GM18517 (cell line): ENCODE measurements at regions not wholly inside any gene's neighbourhood (a gene's known extent, or its start where the extent isn't known, plus 50 kb on each side); places are given as distances from the start of the nearest gene placed in this dataset.
"Not testable (repeated sequence)": the region's sequence is repeated elsewhere in the genome, so short reads cannot be mapped to it uniquely, and the experiment has no call there.

Source experiments
- ATAC-seq: cut with Tn5 transposase; IDR thresholded peaks from one replicate; pipeline ENCODE4 v1.9.1; 2021; ENCODE audit warnings: mild to moderate bottlenecking, moderate library complexity; ENCODE audit not compliant: unreplicated experiment

DNA sequence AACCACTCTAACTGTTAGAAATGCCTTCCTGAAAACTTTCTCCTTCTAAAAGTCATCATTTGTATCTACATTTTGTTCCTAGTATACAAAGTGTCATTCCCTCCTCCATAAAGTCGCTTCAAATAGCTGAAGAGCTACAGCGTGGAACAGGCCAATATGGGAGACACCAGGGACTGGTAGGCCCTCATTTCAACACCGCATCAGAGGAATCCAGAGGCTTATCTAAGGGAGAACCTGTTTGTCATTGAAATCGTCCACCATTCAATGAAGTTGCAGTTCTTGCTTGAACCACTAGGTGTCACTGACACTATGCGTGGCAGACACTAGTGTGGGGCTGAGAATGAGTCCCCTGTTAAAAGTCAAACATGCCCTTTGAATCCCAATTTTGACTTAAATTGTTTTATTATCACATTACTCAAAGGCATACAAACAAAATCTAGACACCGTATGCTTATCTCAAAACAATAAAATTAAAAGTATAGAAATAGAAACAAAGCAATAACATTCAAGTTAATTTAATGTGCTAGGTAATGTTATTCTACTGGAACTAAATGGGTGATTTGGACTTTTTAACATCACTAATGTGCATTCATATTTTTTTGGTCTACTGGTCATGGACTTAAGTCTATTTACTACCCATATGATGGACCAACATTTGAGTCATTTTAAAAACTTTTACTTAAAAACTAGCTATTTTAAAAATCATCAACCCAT, 182.3 kb downstream of the FCRL5 start:
- no peak for ATAC-seq

DNA sequence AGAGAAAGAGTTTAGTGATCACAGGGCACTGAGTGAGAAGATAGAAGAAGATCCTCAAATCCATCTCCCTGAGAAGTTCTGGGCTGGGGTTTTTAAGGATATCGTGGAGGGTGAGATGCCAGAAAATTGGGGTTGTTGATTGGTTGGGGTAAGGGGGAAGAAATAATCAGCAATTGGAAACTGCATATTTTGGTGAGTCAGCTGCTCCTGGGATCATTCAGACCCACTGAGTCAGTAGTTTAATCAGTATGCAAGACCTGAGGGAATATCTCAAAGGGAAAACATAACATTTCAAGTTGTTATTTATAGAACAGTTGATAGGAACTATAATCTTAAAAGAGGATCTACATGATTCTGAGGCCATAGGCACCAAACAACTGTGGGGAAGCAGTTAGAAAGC, 183.4 kb downstream of the FCRL5 start:
- not testable (repeated sequence) for ATAC-seq

DNA sequence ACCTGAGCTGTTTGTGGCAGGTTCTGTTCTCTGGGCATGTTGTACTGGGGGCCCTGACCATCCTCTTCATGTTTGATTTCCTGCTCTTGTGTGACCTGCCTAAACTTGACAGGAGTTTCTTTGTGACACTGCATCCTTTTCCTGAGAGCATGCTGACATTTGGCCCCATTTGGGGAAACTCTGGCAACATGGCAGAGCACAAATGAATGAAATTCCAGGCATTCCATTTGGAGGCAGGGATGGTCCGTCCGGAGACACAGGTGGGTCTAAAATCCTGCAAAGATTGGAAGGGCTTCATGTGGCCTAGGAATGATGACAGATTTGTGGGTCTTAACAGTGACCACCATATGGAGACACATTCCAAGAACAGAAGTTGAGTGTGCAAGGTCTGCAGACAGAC, 184.0 kb downstream of the FCRL5 start:
- no peak for ATAC-seq

DNA sequence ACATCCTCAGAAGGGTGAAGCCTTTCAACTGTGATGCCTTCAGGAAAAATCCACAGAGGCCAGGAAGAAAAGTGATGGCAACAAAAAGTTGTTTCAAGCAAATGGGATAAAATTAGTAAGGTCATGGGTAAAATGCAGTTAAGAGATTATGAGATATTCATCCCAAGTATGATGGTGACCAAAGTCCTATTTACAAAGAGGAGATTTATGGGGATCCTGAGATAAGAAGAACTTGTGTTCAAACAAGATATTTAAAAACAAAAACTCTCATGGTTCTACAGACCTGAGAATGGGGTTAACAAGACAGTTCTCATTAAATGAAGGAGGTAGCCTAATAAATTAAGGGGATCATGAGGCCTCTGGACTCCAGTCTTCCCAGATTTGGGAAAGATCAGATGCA, 184.4 kb downstream of the FCRL5 start:
- no peak for ATAC-seq

DNA sequence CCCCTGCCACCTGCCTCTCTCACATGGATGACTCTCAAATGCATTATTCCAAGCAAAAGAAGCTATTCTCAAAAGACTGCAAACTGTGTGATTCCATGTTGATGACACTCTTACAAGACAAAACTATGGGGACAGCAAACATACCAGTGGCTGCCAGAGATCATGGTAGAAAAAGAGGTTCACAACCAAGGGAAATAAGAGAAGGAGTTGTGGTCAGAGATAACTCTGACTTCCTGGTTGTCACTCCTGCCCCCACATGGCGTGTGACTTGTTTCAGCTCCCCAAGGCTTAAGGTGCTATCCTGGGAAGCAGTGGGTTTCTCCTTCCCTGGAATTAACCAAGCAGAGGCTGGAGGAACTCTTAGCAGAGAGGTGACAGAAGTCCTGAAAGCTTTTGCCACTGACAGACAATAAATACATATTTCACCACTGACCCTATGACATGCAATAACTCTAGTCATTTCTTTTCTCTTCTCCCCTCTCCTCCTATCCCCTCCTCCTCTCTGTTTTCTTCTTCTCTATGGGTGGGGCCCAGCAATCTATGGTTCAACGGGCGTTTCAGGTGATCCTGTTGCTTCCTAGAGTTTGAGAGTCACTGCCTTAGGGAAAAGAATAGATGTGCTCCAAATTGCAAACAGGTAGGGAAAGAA, 185.1 kb downstream of the FCRL5 start:
- ATAC-seq: no peak

DNA sequence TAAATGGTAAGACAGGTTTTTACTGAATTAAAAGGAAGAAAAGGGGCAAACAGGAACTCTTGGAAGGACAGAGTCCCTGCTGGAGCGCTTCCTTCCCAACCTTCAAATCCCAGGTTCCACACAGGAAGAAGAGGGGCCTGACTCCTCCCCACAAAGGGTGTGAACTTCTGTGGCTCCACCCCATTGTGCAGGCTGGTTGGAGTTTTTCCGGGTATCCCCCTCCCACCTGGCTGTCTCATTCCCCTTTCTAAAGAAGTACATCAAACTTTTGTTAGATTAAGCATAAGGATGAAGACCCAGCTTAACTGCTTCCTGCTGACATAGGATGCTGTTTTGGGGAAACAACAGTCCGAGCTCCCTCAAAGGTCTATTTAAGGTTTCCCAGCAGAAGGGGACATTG, 187.7 kb downstream of the FCRL5 start:
- ATAC-seq: no peak

DNA sequence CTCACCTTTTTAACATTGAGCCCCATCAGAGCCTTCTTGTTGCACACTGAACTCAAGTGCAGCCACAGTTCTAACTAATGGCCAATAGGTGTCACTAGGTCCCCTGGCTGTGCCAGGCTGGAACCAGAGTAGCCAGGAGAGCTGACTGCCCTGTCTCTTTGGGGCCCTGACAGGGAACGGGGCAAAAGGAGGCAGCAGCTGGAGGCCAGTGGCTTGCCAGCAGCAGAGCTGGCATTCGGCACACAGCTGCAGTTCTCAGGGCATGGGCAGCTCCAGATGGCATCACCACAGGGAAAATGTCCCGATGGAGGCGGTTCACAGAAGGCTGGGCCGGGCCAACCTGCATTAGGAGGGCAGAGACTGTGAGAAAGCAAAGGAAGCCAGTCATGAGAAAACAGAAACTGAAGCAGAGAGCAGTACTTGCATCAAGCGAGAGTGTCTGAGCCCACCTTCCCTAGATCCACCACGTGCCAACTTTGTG, 188.6 kb downstream of the FCRL5 start:
- peak; percentile 84 for ATAC-seq

DNA sequence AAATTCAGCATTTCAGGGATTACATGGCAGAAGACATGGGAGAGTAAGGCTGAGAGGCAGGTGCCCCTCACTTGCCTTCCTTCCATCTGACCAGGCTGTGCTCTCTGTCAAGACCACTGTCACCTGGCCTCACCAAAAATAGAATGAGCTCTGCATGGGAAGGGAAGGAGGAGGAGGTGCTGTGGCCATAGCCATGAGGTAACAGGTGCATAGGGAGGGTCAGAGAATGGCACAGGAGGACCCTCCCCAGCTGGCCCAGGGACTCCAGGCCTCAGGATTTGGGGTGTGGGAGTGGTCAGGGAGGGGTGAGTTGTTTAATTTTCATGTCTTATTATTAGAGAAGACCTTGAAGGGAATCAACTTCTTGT, 192.3 kb downstream of the FCRL5 start:
- no peak for ATAC-seq

DNA sequence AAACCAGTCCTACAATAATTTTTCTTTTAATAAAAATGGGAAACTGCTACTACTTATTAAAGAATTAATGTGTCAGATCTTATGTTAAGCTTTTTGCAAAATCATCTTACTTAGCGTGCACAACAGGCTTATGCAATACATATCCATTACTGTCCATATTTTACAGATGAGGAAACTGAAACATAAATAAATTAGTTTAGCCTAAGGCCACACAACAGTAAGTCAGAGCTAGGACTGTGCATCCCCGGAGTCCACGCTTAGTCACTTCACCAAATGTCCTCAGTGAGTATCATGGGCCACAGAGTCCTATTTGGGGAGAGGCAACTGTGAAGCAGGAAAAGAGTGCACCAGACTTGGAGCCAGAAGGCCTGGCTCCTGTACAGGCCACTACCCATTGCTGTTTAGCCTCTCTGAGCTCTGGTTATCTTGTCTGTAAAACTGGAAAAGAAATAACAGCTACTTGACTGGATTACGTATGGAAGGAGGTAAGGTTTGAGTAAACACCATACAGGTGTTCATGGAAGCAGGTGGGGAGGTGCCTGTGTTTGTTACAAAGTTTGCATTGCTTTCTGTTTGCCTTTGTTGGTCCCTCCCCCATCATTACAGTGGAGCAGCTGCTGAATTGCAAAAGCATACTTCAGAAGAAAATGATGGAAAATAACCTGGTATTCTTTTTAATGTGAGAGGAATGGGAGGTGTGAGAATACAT, 192.8 kb downstream of the FCRL5 start:
- no peak for ATAC-seq

DNA sequence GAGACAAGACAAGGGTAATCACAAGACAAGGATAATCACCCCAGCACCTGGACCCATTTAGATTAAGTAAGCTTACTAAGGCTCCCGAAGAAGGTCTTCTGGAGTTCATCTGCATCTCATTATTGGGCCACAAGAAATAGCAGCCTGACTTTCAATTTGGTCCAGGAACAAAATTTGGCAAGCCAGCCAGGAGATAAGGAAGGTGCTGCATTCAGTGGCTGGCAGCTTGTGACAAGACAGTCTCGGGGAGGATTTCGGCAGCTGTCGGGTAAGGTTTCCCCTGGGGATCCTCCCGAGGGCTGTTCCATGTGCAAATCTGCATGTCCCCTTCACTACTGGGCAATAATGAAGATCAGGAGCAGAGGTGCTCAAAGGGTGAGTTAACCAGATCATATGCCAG, 195.2 kb downstream of the FCRL5 start:
- ATAC-seq: no peak

DNA sequence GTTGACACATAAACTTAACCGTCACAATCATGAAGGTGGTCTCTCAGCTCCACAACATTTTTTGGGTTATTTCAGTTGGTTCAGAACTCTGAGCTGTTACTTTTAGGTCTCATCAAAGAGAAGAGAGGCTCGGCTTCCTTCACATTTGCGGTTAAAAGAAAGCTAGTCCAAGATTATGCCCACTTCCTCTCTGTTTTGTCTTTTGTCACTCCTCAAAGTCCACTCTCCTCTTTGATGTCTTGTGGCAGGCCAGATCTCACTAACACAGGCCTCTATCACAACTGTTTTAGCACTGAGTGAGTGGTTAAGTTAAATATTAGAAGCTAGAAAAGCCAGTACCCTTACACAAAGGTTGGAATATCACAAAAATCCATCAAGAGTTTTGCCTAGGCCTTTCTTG, 195.7 kb downstream of the FCRL5 start:
- no peak for ATAC-seq

DNA sequence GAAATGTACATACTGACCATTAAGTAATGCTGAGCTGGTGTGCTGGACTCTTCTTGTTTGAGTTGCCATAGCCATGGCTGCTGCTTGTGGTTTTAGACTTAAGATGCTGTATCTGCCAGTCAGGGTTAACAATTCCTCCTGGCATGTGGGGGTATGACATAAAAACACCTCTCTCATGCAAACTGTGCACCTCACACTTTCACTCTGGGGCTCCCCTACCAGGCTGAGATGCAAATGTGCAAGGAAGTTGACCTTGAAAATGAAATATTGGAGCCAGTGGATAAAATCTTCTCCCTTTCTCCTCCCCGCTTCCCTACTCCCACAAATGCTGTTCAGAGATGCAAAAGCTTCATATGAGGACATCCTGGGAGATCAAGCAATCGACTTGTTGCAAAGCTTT, 198.8 kb downstream of the FCRL5 start:
- ATAC-seq: no peak

DNA sequence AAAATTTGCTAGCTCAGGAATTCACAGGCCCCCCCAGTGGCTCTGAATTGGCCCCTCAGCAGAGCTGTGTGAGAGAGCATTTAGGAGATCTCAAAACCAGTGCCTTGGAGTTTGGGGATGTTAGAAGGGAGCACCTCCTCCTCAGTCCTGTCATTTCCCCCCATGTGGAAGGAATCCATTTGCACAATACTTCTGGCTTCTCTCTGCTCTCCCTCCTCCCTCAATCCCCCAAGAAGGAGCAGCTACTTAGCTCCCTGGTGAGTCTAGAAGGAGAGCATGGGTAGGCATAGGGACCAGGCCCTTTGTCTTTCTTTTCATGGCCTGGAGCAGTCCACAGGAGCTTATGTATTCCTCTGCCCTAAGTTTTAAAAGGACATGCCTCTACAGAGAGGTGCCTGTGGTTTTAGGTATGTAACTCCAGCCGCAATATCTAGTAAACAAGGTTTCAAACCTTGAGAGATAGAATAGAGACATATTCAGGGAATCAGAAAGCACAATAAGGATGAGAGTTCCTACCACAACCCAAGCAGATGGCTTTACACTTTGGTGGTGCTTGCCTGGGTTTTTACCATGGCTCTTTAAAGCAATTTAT, 199.4 kb downstream of the FCRL5 start:
- no peak for ATAC-seq

DNA sequence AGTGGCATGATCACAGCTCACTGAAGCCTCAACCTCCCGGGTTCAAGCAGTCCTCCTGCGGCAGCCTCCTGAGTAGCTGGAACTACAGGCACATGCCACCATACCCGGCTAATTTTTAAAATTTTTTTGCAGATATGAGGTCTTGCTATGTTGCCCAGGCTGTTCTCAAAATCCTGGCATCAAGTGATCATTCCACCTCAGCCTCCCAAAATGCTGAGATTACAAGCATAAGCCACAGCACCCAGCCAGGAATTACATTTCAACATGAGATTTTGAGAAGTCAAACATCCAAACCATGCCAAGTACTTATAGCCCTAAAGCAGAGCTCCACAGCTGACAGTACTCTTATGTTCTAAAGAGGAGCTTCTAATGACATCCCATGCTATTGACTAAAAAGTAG, 200.1 kb downstream of the FCRL5 start:
- ATAC-seq: no peak

DNA sequence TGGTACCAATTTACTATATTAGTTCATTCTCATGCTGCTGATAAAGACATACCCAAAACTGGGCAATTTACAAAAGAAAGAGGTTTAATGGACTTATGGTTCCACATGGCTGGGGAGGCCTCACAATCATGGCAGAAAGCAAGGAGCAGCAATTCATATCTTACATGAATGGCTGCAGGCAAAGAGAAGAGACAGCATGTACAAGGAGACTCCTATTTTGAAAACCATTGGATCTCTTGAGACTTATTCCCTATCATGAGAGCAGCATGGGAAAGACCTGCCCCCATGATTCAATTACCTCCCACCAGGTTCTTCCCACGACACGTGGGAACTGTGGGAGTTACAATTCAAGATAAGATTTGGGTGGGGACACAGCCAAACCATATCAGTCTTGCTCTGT, 200.5 kb downstream of the FCRL5 start:
- not testable (repeated sequence) for ATAC-seq

DNA sequence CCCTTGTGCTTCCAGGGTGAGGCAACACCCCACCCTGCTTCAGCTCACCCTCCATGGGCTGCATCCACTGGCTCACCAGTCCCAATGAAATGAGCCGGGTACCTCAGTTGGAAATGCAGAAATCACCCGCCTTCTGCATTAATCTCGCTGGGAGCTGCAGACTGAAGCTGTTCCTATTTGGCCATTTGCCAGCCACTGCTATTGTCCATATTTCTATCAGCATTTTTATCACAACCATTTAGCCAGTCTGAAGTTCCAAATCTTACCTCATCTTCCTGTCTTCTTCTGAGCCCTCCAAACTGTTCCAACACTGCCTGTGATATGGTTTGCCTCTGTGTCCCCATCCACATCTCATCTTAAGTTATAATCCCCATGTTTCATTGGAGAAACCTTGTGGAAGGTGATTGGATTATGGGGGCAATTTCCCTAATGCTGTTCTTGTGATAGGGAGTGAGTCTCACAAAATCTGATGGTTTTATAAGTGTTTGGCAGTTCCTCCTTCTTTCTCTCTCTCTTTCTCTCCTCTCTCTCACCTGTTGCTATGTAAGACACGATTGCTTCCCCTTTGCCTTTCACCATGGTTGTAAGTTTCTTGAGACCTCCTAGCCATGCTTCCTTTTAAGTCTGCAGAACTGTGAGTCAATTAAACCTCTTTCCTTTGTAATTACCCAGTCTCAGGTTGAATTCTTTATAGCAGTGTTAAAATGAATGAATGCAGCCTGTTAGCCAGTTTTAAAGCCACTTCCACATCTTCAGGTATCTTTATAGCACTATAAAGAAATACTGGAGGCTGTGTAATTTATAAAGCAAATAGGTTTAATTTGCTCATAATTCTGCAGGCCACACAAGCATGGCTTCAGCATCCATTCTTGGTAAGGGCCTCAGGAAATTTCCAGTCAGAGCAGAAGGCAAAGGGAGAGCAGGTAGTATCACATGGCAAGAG, 203.5 kb downstream of the FCRL5 start:
- no peak for ATAC-seq

DNA sequence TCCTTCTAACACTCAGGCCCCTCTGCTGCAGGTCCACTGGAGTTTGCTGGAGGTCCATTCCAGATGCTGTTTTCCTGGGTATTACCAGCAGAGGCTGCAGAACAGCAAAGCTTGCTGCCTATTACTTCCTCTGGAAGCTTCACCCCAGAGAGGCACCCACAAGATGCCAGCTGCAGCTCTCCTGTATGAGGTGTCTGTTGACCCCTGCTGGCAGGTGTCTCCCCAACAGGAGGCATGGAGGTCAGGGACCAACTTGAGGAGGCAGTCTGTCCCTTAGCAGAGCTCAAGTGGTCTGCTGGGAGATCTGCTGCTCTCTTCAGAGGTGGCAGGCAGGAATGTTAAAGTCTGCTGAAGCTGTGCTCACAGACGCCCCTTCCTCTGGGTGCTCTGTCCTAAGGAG, 204.8 kb downstream of the FCRL5 start:
- ATAC-seq: no peak

DNA sequence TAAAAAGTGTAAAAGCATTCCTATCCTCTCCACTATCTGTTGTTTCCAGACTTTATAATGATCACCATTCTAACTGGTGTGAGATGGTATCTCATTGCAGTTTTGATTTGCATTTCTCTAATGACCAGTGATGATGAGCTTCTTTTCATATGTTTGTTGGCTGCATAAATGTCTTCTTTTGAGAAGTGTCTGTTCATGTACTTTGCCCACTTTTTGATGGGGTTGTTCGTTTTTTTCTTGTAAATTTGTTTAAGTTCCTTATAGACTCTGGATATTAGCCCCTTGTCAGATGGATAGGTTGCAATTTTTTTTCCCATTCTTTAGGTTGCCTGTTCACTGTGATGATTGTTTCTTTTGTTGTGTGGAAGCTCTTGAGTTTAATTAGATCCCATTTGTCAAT, 199.6 kb upstream of the ETV3 start:
- not testable (repeated sequence) for ATAC-seq

DNA sequence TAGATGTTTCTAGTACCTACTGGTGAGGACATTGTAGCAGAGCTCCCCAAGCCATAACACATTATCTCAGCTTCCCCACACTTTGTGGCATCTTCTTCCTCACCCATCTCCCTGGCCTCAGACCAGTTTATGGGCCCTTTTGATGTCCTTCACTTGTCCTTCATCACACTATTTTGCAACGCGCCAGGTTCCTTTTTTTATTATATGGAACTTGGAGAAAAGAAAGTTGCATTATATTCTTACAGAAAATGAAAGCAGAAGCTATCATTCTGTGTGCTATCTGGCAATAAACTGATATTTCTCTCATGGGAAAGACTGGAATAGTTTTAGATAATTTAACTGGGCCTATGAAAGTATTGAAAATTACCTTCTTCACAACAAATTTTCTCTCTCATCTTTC, 196.9 kb upstream of the ETV3 start:
- ATAC-seq: no peak

DNA sequence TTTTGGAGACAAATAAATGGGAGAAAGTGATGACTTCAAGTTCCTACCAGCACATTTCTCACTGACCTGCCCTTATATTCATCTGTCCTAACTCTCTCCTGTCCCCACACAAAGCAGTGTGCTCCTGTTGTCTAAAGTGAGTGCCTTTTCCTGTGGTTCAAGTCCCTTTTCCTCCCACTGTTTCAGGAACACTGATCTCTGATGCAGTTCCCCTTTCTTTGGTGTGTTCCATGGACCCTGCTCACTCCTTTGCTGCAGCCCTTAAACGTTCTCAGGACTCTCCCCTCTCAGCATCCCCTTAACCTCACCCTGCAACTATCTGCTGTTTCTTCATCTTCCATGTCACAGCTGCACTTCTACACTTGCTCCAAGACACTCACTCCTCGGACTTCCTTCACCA, 195.8 kb upstream of the ETV3 start:
- ATAC-seq: no peak

DNA sequence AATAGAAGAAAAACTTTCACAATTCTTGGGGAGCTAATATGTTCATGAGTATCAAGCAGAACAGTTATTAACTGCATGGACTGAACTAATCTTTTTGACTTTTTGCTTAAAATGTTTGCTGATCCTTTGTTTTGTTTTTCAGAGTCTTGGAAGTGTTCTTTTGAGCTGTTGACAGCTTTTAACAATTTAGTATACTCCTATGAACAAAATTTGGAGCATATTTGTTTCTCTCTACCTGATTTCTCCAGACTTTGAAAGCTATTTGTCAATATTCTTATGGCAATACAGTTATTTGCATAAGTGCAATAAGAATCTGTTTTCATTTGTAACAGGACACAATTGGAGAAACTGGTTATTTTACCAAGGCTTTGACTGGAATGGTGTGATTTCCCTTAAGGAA, 192.0 kb upstream of the ETV3 start:
- not testable (repeated sequence) for ATAC-seq
